ENCODE measurements at regions not wholly inside any gene's neighbourhood (a gene's known extent, or its start where the extent isn't known, plus 50 kb on each side); places are given as distances from the start of the nearest gene placed in this dataset.
A peak's percentile ranks its signal among the peaks of the same experiment; 100 is the strongest.
"Not testable (repeated sequence)": the region's sequence is repeated elsewhere in the genome, so short reads cannot be mapped to it uniquely, and the experiment has no call there.

DNA sequence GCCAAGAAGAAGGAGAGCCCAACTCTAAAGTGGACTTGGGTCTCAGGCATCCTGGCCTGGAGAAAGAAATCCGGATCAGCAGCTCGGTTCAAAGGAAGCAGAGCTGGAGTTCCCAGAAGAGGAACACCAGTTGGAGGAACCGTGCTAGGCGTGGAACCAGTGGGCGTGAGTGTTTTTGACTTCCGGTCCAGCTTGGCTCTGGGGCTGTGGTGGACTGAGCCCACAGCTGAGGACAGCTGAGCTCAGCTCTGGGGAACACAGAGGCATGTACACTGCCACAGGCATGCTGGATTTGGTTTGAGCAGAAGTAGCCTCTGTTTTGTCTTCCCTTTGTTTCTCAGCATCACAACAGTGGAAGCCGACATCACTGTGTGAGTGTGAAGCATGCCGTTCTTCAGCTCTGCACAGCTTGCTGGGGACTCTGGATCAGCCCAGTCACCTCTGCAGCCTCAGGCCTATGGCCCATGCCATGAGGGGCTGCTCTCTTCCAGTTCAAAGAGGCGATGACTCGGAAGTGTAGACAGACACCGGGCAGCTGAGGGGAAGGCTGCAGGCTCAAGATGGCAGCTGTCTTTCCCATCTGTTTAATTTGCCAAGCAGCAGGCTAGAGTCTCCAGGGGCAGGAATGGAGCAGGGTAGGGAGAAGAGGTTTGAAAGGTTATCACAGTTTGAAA, 185.8 kb upstream of the UBE3A start:
- DNase-seq: no peak

- DNase-seq: no peak
Measured at GRCh38 chr15:25623708-25624107, 184.9 kb upstream of the UBE3A start.

- DNase-seq: no peak
Measured at GRCh38 chr15:25620466-25620865, 181.6 kb upstream of the UBE3A start.

DNA sequence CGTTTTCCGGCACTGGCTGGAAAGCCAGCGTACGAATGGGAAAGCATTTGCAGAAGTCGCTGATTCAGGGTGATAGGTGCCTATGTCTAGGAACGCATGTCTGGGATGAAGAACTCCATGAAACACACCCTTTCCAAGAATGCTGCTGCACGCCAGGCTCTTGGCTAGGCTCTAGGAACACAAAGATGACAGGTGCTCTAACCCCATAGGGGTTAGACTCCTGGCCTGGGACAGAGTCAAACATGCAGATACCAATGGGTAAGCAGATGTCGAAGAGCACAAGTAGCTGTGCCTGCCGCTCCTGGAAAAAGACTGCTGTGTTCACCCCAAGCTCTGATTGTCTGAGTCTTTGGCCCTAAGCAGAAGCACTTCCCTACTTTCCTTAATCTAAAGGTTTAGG, 180.9 kb upstream of the UBE3A start:
- no peak for DNase-seq

- DNase-seq: no peak
Measured at GRCh38 chr15:25619076-25619475, 180.3 kb upstream of the UBE3A start.

- no peak for DNase-seq
Measured at GRCh38 chr15:25618161-25618560, 179.3 kb upstream of the UBE3A start.

DNA sequence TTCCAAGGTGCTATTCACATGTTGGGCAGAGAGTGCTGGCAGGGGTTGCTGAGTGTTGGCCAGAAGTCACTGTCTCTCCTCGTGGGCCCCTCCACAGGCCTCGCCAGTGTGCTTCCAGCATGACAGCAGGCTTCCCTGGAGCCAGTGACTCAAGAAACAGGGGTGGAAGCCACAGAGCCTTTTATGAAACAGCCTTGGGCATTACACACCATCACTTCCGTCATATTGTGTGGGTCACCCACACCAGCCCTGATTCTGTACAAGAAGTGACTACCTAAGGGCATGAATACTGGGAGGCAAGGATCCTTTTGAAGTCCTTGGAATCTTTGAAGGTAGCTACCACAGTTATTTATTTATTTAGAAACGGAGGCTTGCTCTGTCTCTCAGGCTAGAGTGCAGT, 177.6 kb upstream of the UBE3A start:
- no peak for DNase-seq

DNA sequence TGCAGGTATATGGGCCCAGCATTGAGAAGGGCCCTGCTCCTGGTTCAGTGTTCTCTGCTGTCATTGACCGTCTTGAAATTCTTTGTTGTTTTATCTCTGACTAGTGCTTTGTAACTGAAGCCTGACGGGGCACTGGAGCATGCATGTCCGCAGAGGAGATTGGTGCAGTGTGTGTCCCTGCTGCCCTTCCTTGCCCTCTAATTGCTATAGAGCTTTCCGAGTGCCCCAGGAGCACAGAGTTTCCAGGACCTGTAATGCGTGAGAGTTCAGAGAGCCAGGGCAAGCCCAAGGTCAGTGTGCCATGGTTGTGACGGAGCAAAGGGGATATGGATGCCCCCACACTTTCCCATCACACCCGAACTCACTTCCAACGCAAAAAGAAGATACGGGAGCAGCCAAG, 174.3 kb upstream of the UBE3A start:
- DNase-seq: no peak

DNA sequence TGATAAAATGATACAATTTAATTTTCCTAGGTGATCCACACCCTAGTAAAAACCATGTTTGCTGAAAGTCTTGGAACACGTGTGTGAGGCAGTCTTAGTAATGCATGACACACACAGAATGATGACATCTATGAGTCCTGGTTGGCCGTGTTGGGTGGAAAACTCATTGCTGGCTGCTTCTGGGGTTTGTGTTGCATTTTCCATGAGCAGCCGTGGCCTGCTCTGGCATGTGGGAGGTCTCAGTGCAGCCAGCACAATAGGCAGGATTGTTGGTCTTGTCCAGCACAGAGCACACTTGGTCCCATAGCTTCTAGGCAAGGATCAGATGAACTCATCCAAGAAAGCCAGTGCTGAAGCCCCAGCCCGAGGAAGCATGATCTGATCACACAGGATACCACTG, 172.8 kb upstream of the UBE3A start:
- peak; percentile 81 for DNase-seq

- DNase-seq: peak; percentile 48
Measured at GRCh38 chr15:25609371-25609770, 170.5 kb upstream of the UBE3A start.

DNA sequence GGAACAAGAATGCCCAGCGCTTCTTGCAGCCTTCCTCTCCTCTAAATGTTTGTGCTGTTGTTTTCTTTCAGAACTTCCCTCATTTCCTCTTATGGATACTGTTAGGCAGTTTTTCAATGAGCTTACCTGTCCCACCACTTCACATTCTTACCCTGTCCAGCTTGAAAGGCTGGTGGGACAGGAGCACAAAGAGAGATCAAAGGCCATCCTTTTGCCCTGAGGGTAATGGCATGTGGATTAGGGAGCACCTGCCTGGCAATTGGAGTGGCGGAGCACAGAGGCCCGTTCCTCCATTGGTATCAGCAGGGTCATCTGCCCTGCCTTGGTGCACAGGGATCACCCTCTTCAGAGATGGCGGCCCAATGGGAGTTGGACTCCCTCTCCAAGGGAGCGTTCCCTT, 170.1 kb upstream of the UBE3A start:
- DNase-seq: no peak

DNA sequence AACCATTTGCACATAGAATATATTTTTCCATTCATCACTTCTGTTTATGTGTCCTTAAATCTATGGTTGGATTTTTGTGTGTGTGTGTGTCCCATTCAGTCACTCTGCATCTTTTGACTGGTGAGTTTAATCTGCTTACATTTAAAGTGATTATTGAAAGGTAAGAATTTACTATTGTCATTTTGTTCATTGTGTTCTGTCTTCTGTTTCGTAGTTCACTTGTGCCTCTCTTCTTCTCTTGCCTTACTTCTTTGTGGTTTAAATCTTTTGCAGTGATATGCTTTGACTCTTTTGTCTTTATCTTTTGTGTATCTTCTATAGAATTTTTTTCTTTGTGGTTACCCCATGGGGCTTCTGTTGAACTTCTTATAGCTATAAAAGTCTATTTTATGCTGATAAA, 166.3 kb upstream of the UBE3A start:
- no peak for DNase-seq

- no peak for DNase-seq
Measured at GRCh38 chr15:25600751-25601150, 161.9 kb upstream of the UBE3A start.

GRCh38 chr15:25597571-25597970, 158.7 kb upstream of the UBE3A start:
- DNase-seq: no peak

- no peak for DNase-seq
Measured at GRCh38 chr15:25596644-25597562, 158.1 kb upstream of the UBE3A start.

DNA sequence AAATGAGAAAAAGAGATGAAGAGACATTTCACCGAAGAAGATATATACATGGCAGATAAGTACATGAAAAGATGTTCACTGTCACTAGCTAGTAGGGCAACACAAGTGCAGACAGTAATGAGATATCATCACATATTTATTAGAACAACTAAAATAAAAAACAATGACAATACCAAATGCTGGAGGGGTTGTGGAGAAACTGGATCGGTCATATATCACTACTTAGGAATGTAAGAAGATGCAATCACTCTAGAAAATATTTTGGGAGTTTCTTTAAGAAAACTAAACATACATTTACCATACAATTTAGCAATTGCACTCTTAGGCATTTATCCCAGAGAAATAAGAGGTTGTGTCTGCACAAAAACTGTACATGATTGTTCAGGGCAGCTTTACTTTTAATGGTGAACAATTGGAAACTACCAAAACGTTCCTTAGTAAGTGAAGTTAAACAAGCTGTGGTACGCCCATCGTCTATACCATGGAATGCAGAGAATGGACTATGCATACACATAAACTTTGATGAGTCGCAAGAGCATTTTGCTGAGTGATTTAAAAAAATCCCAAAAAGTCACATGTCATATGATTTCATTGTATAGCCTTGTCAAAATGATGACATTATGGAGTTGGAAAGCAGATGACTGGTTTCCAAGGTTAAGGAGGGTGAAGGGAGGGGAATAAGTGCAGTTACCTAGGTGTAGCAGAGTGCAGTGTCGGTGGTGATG, 149.0 kb upstream of the UBE3A start:
- no peak for DNase-seq

DNA sequence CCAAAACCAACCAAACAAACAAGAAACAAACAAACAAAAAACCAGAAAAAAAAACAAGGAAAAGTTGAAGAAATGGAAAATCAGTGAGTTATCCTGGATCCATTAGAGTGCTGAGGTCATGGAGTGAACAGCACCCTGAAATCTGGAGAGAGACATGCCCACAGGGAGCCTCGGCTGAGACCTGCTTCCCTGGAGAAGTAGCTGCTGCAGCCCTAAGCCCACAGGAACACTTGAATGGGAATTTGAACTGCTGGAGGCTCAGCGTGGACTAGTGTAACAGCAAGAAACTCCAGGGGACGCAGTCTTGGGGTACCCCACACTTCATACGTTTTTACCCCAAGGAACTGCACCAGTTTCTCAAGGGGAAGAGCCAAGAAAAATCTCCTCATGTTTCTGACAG, 144.1 kb upstream of the UBE3A start:
- DNase-seq: no peak

- DNase-seq: no peak
Measured at GRCh38 chr15:25579127-25579526, 140.3 kb upstream of the UBE3A start.

- no peak for DNase-seq
Measured at GRCh38 chr15:25572191-25572590, 133.4 kb upstream of the UBE3A start.

GRCh38 chr15:25568751-25569150, 129.9 kb upstream of the UBE3A start:
- peak; percentile 82 for DNase-seq

DNA sequence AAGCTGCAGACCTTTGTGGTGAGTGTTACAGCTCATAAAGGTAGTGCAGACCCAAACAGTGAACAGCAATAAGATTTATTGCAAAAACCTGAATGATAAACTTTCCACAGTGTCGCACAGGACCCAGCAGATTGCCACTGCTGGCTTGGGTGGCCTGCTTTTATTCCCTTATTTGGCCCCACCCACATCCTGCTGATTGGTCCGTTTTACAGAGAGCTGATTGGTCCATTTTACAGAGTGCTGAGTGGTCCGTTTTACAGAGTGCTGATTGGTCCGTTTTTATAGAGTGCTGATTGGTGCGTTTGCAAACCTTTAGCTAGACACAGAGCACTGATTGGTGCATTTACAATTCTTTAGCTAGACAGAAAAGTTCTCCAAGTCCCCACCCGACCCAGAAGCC, 127.7 kb upstream of the UBE3A start:
- not testable (repeated sequence) for DNase-seq

DNA sequence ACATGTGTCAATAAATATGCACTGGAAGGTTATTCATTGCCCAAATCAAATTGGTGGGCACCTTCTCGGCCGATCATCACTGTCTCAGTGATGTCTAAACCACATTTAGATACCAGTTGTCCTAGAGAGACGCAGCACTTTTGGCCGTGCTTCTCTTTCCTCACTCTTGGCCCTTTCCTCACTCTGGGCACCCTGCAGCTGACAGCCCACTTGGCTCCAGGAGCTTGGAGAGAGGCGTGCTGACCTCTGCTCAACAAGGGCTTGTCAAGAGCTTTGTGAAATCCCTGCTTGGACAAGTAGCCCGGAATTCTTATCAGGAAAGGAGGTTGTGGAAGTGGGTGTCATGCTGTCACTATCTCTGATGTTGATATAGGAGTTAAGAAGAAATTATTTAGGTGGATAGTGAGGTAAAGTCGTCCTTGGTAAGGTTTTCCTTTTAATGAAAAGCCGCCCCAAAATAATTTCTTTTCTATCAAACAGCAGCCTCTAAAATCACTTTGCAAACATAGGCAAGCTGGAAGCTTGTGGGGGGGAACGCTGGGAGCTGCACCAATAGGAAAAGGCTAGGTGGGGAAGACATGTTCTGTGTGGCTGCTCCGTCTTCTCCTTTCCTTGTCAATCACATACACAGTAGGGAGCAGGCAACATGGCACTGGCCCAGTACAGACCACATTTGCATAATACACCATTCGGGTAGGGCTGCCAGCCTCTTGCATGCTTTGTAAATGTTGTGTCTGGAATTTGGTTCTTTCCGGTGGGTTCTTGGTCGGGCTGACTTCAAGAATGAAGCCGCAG, 126.8 kb upstream of the UBE3A start:
- DNase-seq: no peak

GRCh38 chr15:25563596-25563995, 124.8 kb upstream of the UBE3A start:
- DNase-seq: no peak
